ENCODE measurements at regions not wholly inside any gene's neighbourhood (a gene's known extent, or its start where the extent isn't known, plus 50 kb on each side); places are given as distances from the start of the nearest gene placed in this dataset.

GRCh38 chr6:3515669-3516068, 58.8 kb upstream of the SLC22A23 start:
- Mint-ChIP-seq H3K9me3 (no peaks in the 10 kb centered on the region), H3K27me3 (peaks cover 25% of the 10 kb centered on the region), H3K4me1 (no peaks in the 10 kb centered on the region), H3K36me3 (ENCODE audit: low read depth) (no peaks in the 10 kb centered on the region), H3K4me3 (no peak overlapping the region), H3K27ac (no peak overlapping the region)
- DNase-seq (no peak), ATAC-seq (no peak)

GRCh38 chr6:3513416-3513815, 56.6 kb upstream of the SLC22A23 start:
- Mint-ChIP-seq H3K27me3 (peaks cover 16% of the 10 kb centered on the region), H3K36me3 (ENCODE audit: low read depth) (no peaks in the 10 kb centered on the region), H3K27ac (no peak overlapping the region), H3K9me3 (no peaks in the 10 kb centered on the region), H3K4me3 (no peak overlapping the region), H3K4me1 (no peaks in the 10 kb centered on the region)
- DNase-seq (no peak), ATAC-seq (no peak)

GRCh38 chr6:3512832-3513231, 56.0 kb upstream of the SLC22A23 start:
- no peak for DNase-seq
- Mint-ChIP-seq H3K36me3 (ENCODE audit: low read depth) (no peaks in the 10 kb centered on the region), H3K4me3 (no peak overlapping the region), H3K27me3 (peaks cover 16% of the 10 kb centered on the region), H3K27ac (no peak overlapping the region), H3K4me1 (no peaks in the 10 kb centered on the region), H3K9me3 (no peaks in the 10 kb centered on the region)
- no peak for ATAC-seq

GRCh38 chr6:3510617-3511016, 53.8 kb upstream of the SLC22A23 start:
- ATAC-seq (no peak), DNase-seq (no peak)
- Mint-ChIP-seq H3K4me3 (no peak overlapping the region), H3K27me3 (peaks cover 20% of the 10 kb centered on the region), H3K27ac (no peak overlapping the region), H3K36me3 (ENCODE audit: low read depth) (no peaks in the 10 kb centered on the region), H3K4me1 (no peaks in the 10 kb centered on the region), H3K9me3 (no peaks in the 10 kb centered on the region)

GRCh38 chr6:3510178-3510577, 53.3 kb upstream of the SLC22A23 start:
- Mint-ChIP-seq H3K4me3 (no peak overlapping the region), H3K27me3 (peaks cover 20% of the 10 kb centered on the region), H3K4me1 (no peaks in the 10 kb centered on the region), H3K9me3 (no peaks in the 10 kb centered on the region), H3K27ac (no peak overlapping the region), H3K36me3 (ENCODE audit: low read depth) (no peaks in the 10 kb centered on the region)
- DNase-seq (no peak), ATAC-seq (no peak)

GRCh38 chr6:3509336-3509735, 52.5 kb upstream of the SLC22A23 start:
- H3K9me3 Mint-ChIP-seq: no peaks in the 10 kb centered on the region
- DNase-seq: no peak
- peaks cover 17% of the 10 kb centered on the region for H3K27me3 Mint-ChIP-seq
- ATAC-seq: no peak
- no peaks in the 10 kb centered on the region for H3K4me1 Mint-ChIP-seq
- no peak overlapping the region for H3K27ac Mint-ChIP-seq
- H3K36me3 Mint-ChIP-seq (ENCODE audit: low read depth): no peaks in the 10 kb centered on the region
- H3K4me3 Mint-ChIP-seq: no peak overlapping the region

- Mint-ChIP-seq H3K27me3 (peaks cover 10% of the 10 kb centered on the region), H3K4me3 (no peak overlapping the region), H3K9me3 (no peaks in the 10 kb centered on the region), H3K36me3 (ENCODE audit: low read depth) (no peaks in the 10 kb centered on the region), H3K4me1 (no peaks in the 10 kb centered on the region), H3K27ac (no peak overlapping the region)
- no peak for DNase-seq
- ATAC-seq: no peak
Observed at GRCh38 chr6:3506751-3507383, 50.0 kb upstream of the SLC22A23 start.
